CD4-positive, alpha-beta memory T cell (primary cell): ENCODE measurements at regions not wholly inside any gene's neighbourhood (a gene's known extent, or its start where the extent isn't known, plus 50 kb on each side); places are given as distances from the start of the nearest gene placed in this dataset.
A peak's percentile ranks its signal among the peaks of the same experiment; 100 is the strongest.
"Not testable (repeated sequence)": the region's sequence is repeated elsewhere in the genome, so short reads cannot be mapped to it uniquely, and the experiment has no call there.

Experiments
- CTCF ChIA-PET: fragments of 350-600 bp; sonication (Branson Sonifier 250); formaldehyde crosslinking; loops from one replicate; lab custom pipeline; 2021; ENCODE audit warnings: inconsistent platforms; ENCODE audit not compliant: partially characterized antibody; lab: Charles Lee
- POLR2A ChIA-PET: fragments of 350-600 bp; sonication (Branson Sonifier 250); formaldehyde crosslinking; loops from one replicate; lab custom pipeline; 2021; ENCODE audit not compliant: partially characterized antibody; lab: Charles Lee
- DNase-seq, 5 donors: peaks; one replicate each; pipeline versions ENCODE4 v3.0.0 to v3.0.0-alpha.2; 2020 to 2022; ENCODE audit warnings: mixed read lengths in 1 of 5
- H3K27ac ChIP-seq: one replicate; pipeline ENCODE4 v1.7.0; 2013; ENCODE audit warnings: low read depth, low read length
- H3K27me3 ChIP-seq: 2 replicates; pipeline ENCODE4 v1.7.0; 2013; ENCODE audit warnings: mild to moderate bottlenecking, low read length, moderate library complexity; ENCODE audit not compliant: insufficient read depth
- H3K36me3 ChIP-seq: 2 replicates; pipeline ENCODE4 v1.7.0; 2013; ENCODE audit warnings: mild to moderate bottlenecking, low read length, moderate library complexity; ENCODE audit not compliant: insufficient read depth
- H3K4me1 ChIP-seq: 2 replicates; pipeline ENCODE4 v1.7.0; 2013; ENCODE audit warnings: mild to moderate bottlenecking, low read length, moderate library complexity; ENCODE audit not compliant: insufficient read depth
- H3K4me3 ChIP-seq, 2 donors: one replicate each; pipeline ENCODE4 v1.7.0; 2013; ENCODE audit warnings: low read length in 2 of 2, mild to moderate bottlenecking in 1 of 2
- H3K9me3 ChIP-seq, 2 donors: one replicate each; pipeline ENCODE4 v1.7.0; 2013; ENCODE audit warnings: low read length in 2 of 2, control low read depth in 1 of 2; ENCODE audit not compliant: control insufficient read depth in 1 of 2
- H3K27ac Mint-ChIP-seq, 7 donors: one replicate each; pipeline ENCODE4 v1.8.0; 2020 to 2021; ENCODE audit warnings: mixed read lengths in 7 of 7, mild to moderate bottlenecking in 6 of 7, inconsistent platforms in 3 of 7, moderate library complexity in 3 of 7
- H3K27me3 Mint-ChIP-seq, 2 donors: one replicate each; pipeline ENCODE4 v1.8.0; 2020 to 2021; ENCODE audit warnings: mixed read lengths in 2 of 2
- H3K36me3 Mint-ChIP-seq, 2 donors: one replicate each; pipeline ENCODE4 v1.8.0; 2020 to 2021; ENCODE audit warnings: mixed read lengths in 2 of 2, inconsistent platforms in 1 of 2, mild to moderate bottlenecking in 1 of 2
- H3K4me1 Mint-ChIP-seq, 4 donors: one replicate each; pipeline ENCODE4 v1.8.0; 2020 to 2021; ENCODE audit warnings: mixed read lengths in 4 of 4, mild to moderate bottlenecking in 1 of 4
- H3K4me3 Mint-ChIP-seq, 8 donors: one replicate each; pipeline ENCODE4 v1.8.0; 2020 to 2021; ENCODE audit warnings: mixed read lengths in 8 of 8, mild to moderate bottlenecking in 7 of 8, moderate library complexity in 6 of 8, inconsistent platforms in 3 of 8
- H3K9me3 Mint-ChIP-seq, 8 donors: one replicate each; pipeline ENCODE4 v1.8.0; 2020 to 2021; ENCODE audit warnings: mixed read lengths in 8 of 8, mild to moderate bottlenecking in 5 of 8, inconsistent platforms in 3 of 8, moderate library complexity in 1 of 8
- intact Hi-C: fragments of 100-400 bp; cut with micrococcal nuclease; formaldehyde crosslinking; loops from one replicate; pipeline ENCODE4 v1.15.1; 2023

- POLR2A ChIA-PET: no interaction called here
- H3K4me1 Mint-ChIP-seq: no peaks in the 10 kb centered on the region
- no peak overlapping the region for H3K27ac Mint-ChIP-seq
- H3K36me3 Mint-ChIP-seq: no peaks in the 10 kb centered on the region
- Histone ChIP-seq H3K4me1 (no peaks in the 10 kb centered on the region), H3K27me3 (no peaks in the 10 kb centered on the region), H3K27ac (no peak overlapping the region), H3K4me3 (no peak overlapping the region), H3K36me3 (no peaks in the 10 kb centered on the region), H3K9me3 (no peaks in the 10 kb centered on the region)
- DNase-seq: no peak
- intact Hi-C loops: no loop called here
- H3K4me3 Mint-ChIP-seq: no peak overlapping the region
- H3K27me3 Mint-ChIP-seq: peaks cover 13 to 15% of the 10 kb centered on the region in 2 donors
- CTCF ChIA-PET: interaction anchor here (0.6 to 1.2 kb wide), 2 partner anchors 12 to 114 kb away, joined by 4 read pairs; no protein-coding TSS in a partner anchor
- no peaks in the 10 kb centered on the region for H3K9me3 Mint-ChIP-seq
Measured at GRCh38 chr1:243959998-243960397, 91.1 kb upstream of the ZBTB18 start.

- no peaks in the 10 kb centered on the region for H3K9me3 ChIP-seq
- DNase-seq: no peak
- POLR2A ChIA-PET: no interaction called here
- H3K27ac ChIP-seq: no peak overlapping the region
- H3K27ac Mint-ChIP-seq: no peak overlapping the region
- H3K36me3 Mint-ChIP-seq: no peaks in the 10 kb centered on the region
- H3K4me3 Mint-ChIP-seq: no peak overlapping the region
- CTCF ChIA-PET: interaction anchor here (1.1 to 1.7 kb wide), 4 partner anchors 8 to 315 kb away, joined by 3 to 5 read pairs (median 3); no protein-coding TSS in a partner anchor
- intact Hi-C loops: no loop called here
- H3K36me3 ChIP-seq: no peaks in the 10 kb centered on the region
- no peaks in the 10 kb centered on the region for H3K4me1 ChIP-seq
- no peaks in the 10 kb centered on the region for H3K9me3 Mint-ChIP-seq
- H3K27me3 ChIP-seq: no peaks in the 10 kb centered on the region
- H3K4me3 ChIP-seq: no peak overlapping the region
- peaks cover 18 to 21% of the 10 kb centered on the region in 2 donors for H3K27me3 Mint-ChIP-seq
- no peaks in the 10 kb centered on the region for H3K4me1 Mint-ChIP-seq
Measured at GRCh38 chr1:243957141-243957540, 93.9 kb upstream of the ZBTB18 start.

DNA sequence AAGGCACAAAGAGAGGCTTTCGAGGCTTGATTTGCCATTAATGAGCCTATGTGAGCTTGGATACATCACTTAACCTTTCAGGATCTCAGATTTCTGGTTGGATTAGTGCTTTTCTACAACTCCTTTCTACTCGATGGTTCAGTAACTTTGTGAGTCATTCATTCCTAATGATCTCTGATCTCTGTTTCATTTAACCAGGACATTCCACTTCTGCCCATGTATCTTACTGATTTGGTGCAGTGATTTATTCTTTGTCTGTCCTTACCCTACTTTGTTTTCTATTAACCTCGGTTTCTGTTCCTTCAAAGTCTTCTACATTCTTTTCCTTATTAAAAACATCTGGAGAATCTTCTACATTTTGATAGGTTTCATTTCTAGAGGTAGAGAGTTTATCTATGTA lies 94.6 kb upstream of the ZBTB18 start:
- Mint-ChIP-seq H3K36me3 (no peaks in the 10 kb centered on the region), H3K27me3 (peaks cover 20 to 21% of the 10 kb centered on the region in 2 donors), H3K9me3 (no peaks in the 10 kb centered on the region), H3K4me3 (no peak overlapping the region), H3K27ac (no peak overlapping the region), H3K4me1 (no peaks in the 10 kb centered on the region)
- CTCF ChIA-PET: interaction anchor here (1.1 to 1.7 kb wide), 3 partner anchors 9 to 316 kb away, joined by 3 to 5 read pairs (median 3); no protein-coding TSS in a partner anchor
- no peak overlapping the region for H3K27ac ChIP-seq
- no peaks in the 10 kb centered on the region for H3K27me3 ChIP-seq
- no peaks in the 10 kb centered on the region for H3K9me3 ChIP-seq
- POLR2A ChIA-PET: no interaction called here
- H3K4me3 ChIP-seq: no peak overlapping the region
- intact Hi-C loops: no loop called here
- no peaks in the 10 kb centered on the region for H3K4me1 ChIP-seq
- no peaks in the 10 kb centered on the region for H3K36me3 ChIP-seq
- DNase-seq: no peak

DNA sequence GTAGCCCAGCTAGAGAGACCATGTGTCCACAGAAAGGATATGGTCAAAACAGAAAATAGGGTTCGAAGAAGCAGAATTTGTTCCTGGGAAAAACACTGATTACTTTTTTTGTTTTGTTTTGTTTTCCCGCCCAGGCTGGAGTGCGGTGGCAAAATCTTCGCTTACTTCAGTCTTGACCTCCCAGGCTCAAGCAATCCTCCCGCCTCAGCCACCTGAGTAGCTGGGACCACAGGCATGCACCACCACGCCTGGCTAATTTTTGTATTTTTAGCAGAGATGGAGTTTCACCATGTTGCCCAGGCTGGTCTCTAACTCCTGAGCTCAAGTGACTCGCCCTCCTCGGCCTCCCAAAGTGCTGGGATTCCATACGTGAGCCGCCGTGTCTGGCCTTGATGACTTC lies 99.9 kb upstream of the ZBTB18 start:
- H3K4me1 Mint-ChIP-seq, CTCF ChIA-PET, H3K4me1 ChIP-seq, H3K4me3 ChIP-seq, H3K36me3 Mint-ChIP-seq, H3K27me3 Mint-ChIP-seq, intact Hi-C loops, H3K27me3 ChIP-seq, H3K9me3 Mint-ChIP-seq, H3K9me3 ChIP-seq, H3K27ac Mint-ChIP-seq, H3K27ac ChIP-seq, DNase-seq, H3K36me3 ChIP-seq, POLR2A ChIA-PET, H3K4me3 Mint-ChIP-seq: not testable (repeated sequence)

GRCh38 chr1:243950166-243950565 lies 100.1 kb upstream of the AKT3 start:
- Histone ChIP-seq H3K4me1 (no peaks in the 10 kb centered on the region), H3K27me3 (no peaks in the 10 kb centered on the region), H3K9me3 (no peaks in the 10 kb centered on the region), H3K27ac (no peak overlapping the region), H3K4me3 (no peak overlapping the region), H3K36me3 (no peaks in the 10 kb centered on the region)
- Mint-ChIP-seq H3K36me3 (no peaks in the 10 kb centered on the region), H3K4me3 (no peak overlapping the region), H3K4me1 (no peaks in the 10 kb centered on the region), H3K9me3 (no peaks in the 10 kb centered on the region), H3K27ac (no peak overlapping the region), H3K27me3 (peaks cover 6 to 7% of the 10 kb centered on the region in 2 donors)
- CTCF ChIA-PET: interaction anchor here (1.0 kb wide), 1 partner anchor 606 kb away, joined by 4 read pairs; no protein-coding TSS in a partner anchor
- no peak for DNase-seq
- POLR2A ChIA-PET: no interaction called here
- intact Hi-C loops: no loop called here

- no peaks in the 10 kb centered on the region for H3K36me3 Mint-ChIP-seq
- peak overlapping the region in 1 of 8 donors; percentile 73 for H3K4me3 Mint-ChIP-seq
- ChIA-PET POLR2A (no interaction called here), CTCF (interaction anchor here (0.8 to 5.0 kb wide), 6 partner anchors 8 to 604 kb away, joined by 3 to 35 read pairs (median 4); no protein-coding TSS in a partner anchor)
- intact Hi-C loops: loop anchor here (1.0 to 2.0 kb wide), 3 partner anchors 198 to 326 kb away; no protein-coding TSS in a partner anchor
- H3K27me3 Mint-ChIP-seq: peaks cover 0 to 2% of the 10 kb centered on the region in 2 donors
- H3K9me3 Mint-ChIP-seq: no peaks in the 10 kb centered on the region
- Histone ChIP-seq H3K36me3 (no peaks in the 10 kb centered on the region), H3K4me3 (no peak overlapping the region), H3K9me3 (no peaks in the 10 kb centered on the region), H3K4me1 (no peaks in the 10 kb centered on the region), H3K27me3 (no peaks in the 10 kb centered on the region), H3K27ac (no peak overlapping the region)
- H3K27ac Mint-ChIP-seq: peak overlapping the region in 1 of 7 donors; percentile 66
- DNase-seq: peak in 4 of 5 donors; percentile 34 to 41 (median 38)
- peaks cover 0 to under 1% (median 0%) of the 10 kb centered on the region in 4 donors for H3K4me1 Mint-ChIP-seq
Measured at GRCh38 chr1:243946946-243947345, 96.9 kb upstream of the AKT3 start.

- ChIA-PET CTCF (interaction anchor here (0.6 to 5.0 kb wide), 9 partner anchors 9 to 603 kb away, joined by 3 to 35 read pairs (median 3); no protein-coding TSS in a partner anchor), POLR2A (no interaction called here)
- Histone ChIP-seq H3K9me3 (no peaks in the 10 kb centered on the region), H3K4me1 (no peaks in the 10 kb centered on the region), H3K4me3 (no peak overlapping the region), H3K27me3 (no peaks in the 10 kb centered on the region), H3K27ac (no peak overlapping the region), H3K36me3 (no peaks in the 10 kb centered on the region)
- no peak for DNase-seq
- H3K9me3 Mint-ChIP-seq: no peaks in the 10 kb centered on the region
- H3K4me1 Mint-ChIP-seq: peaks cover 0 to 3% (median 0%) of the 10 kb centered on the region in 4 donors
- peaks cover 0 to 4% of the 10 kb centered on the region in 2 donors for H3K27me3 Mint-ChIP-seq
- no peak overlapping the region for H3K27ac Mint-ChIP-seq
- no peaks in the 10 kb centered on the region for H3K36me3 Mint-ChIP-seq
- intact Hi-C loops: loop anchor here (2.0 kb wide), 1 partner anchor 197 kb away; no protein-coding TSS in a partner anchor
- no peak overlapping the region for H3K4me3 Mint-ChIP-seq
Measured at GRCh38 chr1:243946253-243946652, 96.2 kb upstream of the AKT3 start.
